Calu3 (cell line): ENCODE measurements at regions not wholly inside any gene's neighbourhood (a gene's known extent, or its start where the extent isn't known, plus 50 kb on each side); places are given as distances from the start of the nearest gene placed in this dataset.
"Not testable (repeated sequence)": the region's sequence is repeated elsewhere in the genome, so short reads cannot be mapped to it uniquely, and the experiment has no call there.

ENCODE experiments used
- BruUV-seq: library from RNA; stranded (reverse); fragments of 400-500 nt; replicated peaks from 2 replicates; lab custom pipeline; 2021; lab: Mats Ljungman, UMichigan
- CTCF ChIA-PET: fragments of 300-600 bp; sonication (Branson Sonifier 250); formaldehyde crosslinking; loops from one replicate; lab custom pipeline; 2022; ENCODE audit warnings: antibody characterized with exemption; lab: Charles Lee
- DNase-seq: peaks from one replicate; pipeline ENCODE4 v3.0.0; 2022
- H3K27ac Mint-ChIP-seq: one replicate; pipeline ENCODE4 v1.8.0; 2022; ENCODE audit warnings: mixed read lengths; ENCODE audit not compliant: unreplicated experiment
- H3K27me3 Mint-ChIP-seq: one replicate; pipeline ENCODE4 v1.8.0; 2022; ENCODE audit warnings: mixed read lengths; ENCODE audit not compliant: unreplicated experiment
- H3K36me3 Mint-ChIP-seq: one replicate; pipeline ENCODE4 v1.8.0; 2022; ENCODE audit warnings: mild to moderate bottlenecking, moderate library complexity, mixed read lengths; ENCODE audit not compliant: insufficient read depth, unreplicated experiment
- H3K4me1 Mint-ChIP-seq: one replicate; pipeline ENCODE4 v1.8.0; 2022; ENCODE audit warnings: mild to moderate bottlenecking, low read depth, mixed read lengths; ENCODE audit not compliant: unreplicated experiment
- H3K4me3 Mint-ChIP-seq: one replicate; pipeline ENCODE4 v1.8.0; 2022; ENCODE audit warnings: mild to moderate bottlenecking, low read depth, moderate library complexity, mixed read lengths; ENCODE audit not compliant: unreplicated experiment
- H3K9me3 Mint-ChIP-seq: one replicate; pipeline ENCODE4 v1.8.0; 2022; ENCODE audit warnings: low read depth, mixed read lengths; ENCODE audit not compliant: unreplicated experiment
- CTCF ChIP-seq: fragments of 200-600 bp; IDR thresholded peaks from one replicate; pipeline ENCODE4 v1.8.0; 2022; ENCODE audit warnings: antibody characterized with exemption; ENCODE audit not compliant: unreplicated experiment
- intact Hi-C: fragments of 100-400 bp; cut with micrococcal nuclease; formaldehyde crosslinking; loops from one replicate; pipeline ENCODE4 v1.10.0; 2022; ENCODE audit not compliant: unreplicated experiment

GRCh38 chr12:47610686-47611252, 95.1 kb downstream of the RPAP3 start:
- no peaks in the 10 kb centered on the region for H3K36me3 Mint-ChIP-seq
- CTCF ChIA-PET = no interaction called here
- TF ChIP-seq CTCF = no peak

GRCh38 chr12:47609806-47610205, 96.0 kb downstream of the RPAP3 start:
- DNase-seq = no peak
- TF ChIP-seq CTCF = no peak
- Mint-ChIP-seq H3K27me3 (no peaks in the 10 kb centered on the region), H3K27ac (no peak overlapping the region), H3K4me3 (no peak overlapping the region), H3K9me3 (peaks cover 22% of the 10 kb centered on the region), H3K4me1 (peaks cover 5% of the 10 kb centered on the region), H3K36me3 (no peaks in the 10 kb centered on the region)
- no TSS peak for BruUV-seq
- intact Hi-C loops = no loop called here
- CTCF ChIA-PET = no interaction called here

More at GRCh38 chr12:47610686-47611252, 95.1 kb downstream of the RPAP3 start:
- H3K4me3 Mint-ChIP-seq = no peak overlapping the region
- no TSS peak for BruUV-seq
- no peak overlapping the region for H3K27ac Mint-ChIP-seq
- DNase-seq = no peak
- H3K27me3 Mint-ChIP-seq = no peaks in the 10 kb centered on the region
- no peaks in the 10 kb centered on the region for H3K4me1 Mint-ChIP-seq
- H3K9me3 Mint-ChIP-seq = peaks cover 22% of the 10 kb centered on the region
- intact Hi-C loops = no loop called here

- DNase-seq, H3K4me3 Mint-ChIP-seq, H3K4me1 Mint-ChIP-seq, BruUV-seq, H3K27me3 Mint-ChIP-seq, intact Hi-C loops, H3K27ac Mint-ChIP-seq, H3K36me3 Mint-ChIP-seq: not testable (repeated sequence)
- H3K9me3 Mint-ChIP-seq = peaks cover 22% of the 10 kb centered on the region
- CTCF ChIA-PET = interaction anchor here (0.7 kb wide), 1 partner anchor 11 kb away, joined by 3 read pairs; no protein-coding TSS in a partner anchor
Measured at GRCh38 chr12:47608671-47609070, 97.2 kb downstream of the RPAP3 start.

- no TSS peak for BruUV-seq
- Mint-ChIP-seq H3K4me3 (no peak overlapping the region), H3K36me3 (no peaks in the 10 kb centered on the region), H3K27ac (no peak overlapping the region), H3K4me1 (peaks cover 8% of the 10 kb centered on the region), H3K27me3 (no peaks in the 10 kb centered on the region), H3K9me3 (peaks cover 12% of the 10 kb centered on the region)
- CTCF ChIA-PET = interaction anchor here (0.6 kb wide), 1 partner anchor 235 kb away, joined by 4 read pairs; no protein-coding TSS in a partner anchor
- DNase-seq = no peak
- intact Hi-C loops = no loop called here
- TF ChIP-seq CTCF = no peak
Measured at GRCh38 chr12:47604221-47604873, 101.5 kb downstream of the RPAP3 start.
